ENCODE measurements at regions not wholly inside any gene's neighbourhood (a gene's known extent, or its start where the extent isn't known, plus 50 kb on each side); places are given as distances from the start of the nearest gene placed in this dataset.

DNA sequence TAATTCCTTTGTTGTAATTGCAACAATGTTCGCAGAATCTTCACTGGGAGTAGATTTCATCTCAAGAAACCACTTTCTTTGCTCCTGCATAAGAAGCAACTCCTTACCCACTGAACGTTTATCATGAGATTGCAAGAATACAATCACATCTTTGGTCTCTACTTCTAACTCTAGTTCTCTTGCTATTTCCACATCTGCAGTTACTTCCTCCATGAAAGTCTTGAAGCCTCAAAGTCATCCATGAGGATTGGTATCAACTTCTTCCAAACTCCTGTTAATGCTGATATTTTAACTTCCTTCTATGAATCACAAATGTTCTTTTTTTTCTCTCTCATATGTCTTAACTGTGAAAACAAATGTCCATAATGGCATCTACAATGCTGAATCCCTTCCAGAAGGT, 118.6 kb upstream of the RAB4A start:
- TF ChIP-seq, protein P1, sequence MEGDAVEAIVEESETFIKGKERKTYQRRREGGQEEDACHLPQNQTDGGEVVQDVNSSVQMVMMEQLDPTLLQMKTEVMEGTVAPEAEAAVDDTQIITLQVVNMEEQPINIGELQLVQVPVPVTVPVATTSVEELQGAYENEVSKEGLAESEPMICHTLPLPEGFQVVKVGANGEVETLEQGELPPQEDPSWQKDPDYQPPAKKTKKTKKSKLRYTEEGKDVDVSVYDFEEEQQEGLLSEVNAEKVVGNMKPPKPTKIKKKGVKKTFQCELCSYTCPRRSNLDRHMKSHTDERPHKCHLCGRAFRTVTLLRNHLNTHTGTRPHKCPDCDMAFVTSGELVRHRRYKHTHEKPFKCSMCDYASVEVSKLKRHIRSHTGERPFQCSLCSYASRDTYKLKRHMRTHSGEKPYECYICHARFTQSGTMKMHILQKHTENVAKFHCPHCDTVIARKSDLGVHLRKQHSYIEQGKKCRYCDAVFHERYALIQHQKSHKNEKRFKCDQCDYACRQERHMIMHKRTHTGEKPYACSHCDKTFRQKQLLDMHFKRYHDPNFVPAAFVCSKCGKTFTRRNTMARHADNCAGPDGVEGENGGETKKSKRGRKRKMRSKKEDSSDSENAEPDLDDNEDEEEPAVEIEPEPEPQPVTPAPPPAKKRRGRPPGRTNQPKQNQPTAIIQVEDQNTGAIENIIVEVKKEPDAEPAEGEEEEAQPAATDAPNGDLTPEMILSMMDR (IDR thresholded peaks at IDR 0.05; ENCODE audit: low read length, missing control alignments), result no peak
- H3K4me3 ChIP-seq (replicated peaks; ENCODE audit: low read depth, low read length), result no peak overlapping the region
- no peak for DNase-seq (ENCODE audit: low read depth)

DNA sequence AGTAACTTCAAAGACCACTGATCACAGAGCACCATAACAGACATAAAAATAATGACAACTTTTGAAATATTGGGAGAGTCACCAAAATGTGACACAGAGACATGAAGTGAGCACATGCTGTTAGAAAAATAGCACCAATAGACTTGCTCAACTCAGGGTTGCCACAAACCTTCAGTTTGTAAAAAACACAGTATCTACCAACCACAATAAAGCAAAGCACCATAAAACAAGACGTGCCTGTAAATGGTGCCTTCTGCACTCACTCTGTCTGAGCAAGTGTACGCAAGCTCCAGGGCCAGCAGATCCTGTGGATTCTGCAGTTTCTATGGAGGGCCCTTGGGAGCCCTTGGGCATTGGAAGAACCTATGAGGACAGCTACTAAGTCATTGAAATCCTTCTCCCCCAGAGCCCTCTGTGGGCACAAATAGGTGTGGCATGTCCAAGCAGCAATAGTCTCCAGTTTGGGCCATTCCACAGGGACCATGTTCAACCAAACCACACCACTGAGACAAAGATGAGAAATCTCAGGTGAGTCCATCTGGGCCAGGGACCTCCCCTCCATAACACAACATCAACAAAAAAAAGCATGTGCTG, 116.9 kb upstream of the RAB4A start:
- DNase-seq (ENCODE audit: low read depth), result no peak
- H3K4me3 ChIP-seq (replicated peaks; ENCODE audit: low read depth, low read length), result no peak overlapping the region
- TF ChIP-seq, protein P1 (IDR thresholded peaks at IDR 0.05; ENCODE audit: low read length, missing control alignments), result no peak

- no peak overlapping the region for H3K4me3 ChIP-seq (replicated peaks; ENCODE audit: low read depth, low read length)
- TF ChIP-seq, protein P1 (IDR thresholded peaks at IDR 0.05; ENCODE audit: low read length, missing control alignments), result no peak
- no peak for DNase-seq (ENCODE audit: low read depth)
These were observed 116.1 kb upstream of the RAB4A start for GRCh38 chr1:229154811-229155210.

- no peak for DNase-seq (ENCODE audit: low read depth)
- H3K4me3 ChIP-seq (replicated peaks; ENCODE audit: low read depth, low read length), result no peak overlapping the region
- TF ChIP-seq, protein P1 (IDR thresholded peaks at IDR 0.05; ENCODE audit: low read length, missing control alignments), result no peak
These were observed 115.4 kb upstream of the RAB4A start for GRCh38 chr1:229155472-229155871.

DNA sequence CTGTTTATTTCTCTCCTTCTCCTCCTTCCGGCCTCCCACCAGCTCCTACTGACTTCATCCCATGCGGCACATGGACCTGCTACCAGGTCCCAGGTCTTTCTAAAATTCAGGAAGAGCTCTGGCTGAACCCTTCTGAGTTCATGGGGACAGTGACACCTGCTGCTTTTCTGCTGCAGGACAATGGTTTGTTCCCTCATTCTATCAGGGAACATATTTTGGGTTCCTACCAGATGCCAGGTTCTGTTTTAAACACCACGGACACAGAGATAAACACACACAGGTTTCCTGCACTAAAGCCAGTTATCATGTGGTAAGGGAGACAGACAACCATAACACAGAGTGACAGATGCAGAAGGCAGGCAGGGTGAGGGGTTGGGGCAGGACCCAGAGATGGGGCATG, 114.0 kb upstream of the RAB4A start:
- H3K4me3 ChIP-seq (replicated peaks; ENCODE audit: low read depth, low read length), result no peak overlapping the region
- TF ChIP-seq, protein P1 (IDR thresholded peaks at IDR 0.05; ENCODE audit: low read length, missing control alignments), result peak; percentile 33
- peak; percentile 43 for DNase-seq (ENCODE audit: low read depth)

GRCh38 chr1:229157480-229157879, 113.4 kb upstream of the RAB4A start:
- no peak for DNase-seq (ENCODE audit: low read depth)
- TF ChIP-seq, protein P1 (IDR thresholded peaks at IDR 0.05; ENCODE audit: low read length, missing control alignments), result no peak
- H3K4me3 ChIP-seq (replicated peaks; ENCODE audit: low read depth, low read length), result no peak overlapping the region

GRCh38 chr1:229158341-229158921, 112.5 kb upstream of the RAB4A start:
- H3K4me3 ChIP-seq (replicated peaks; ENCODE audit: low read depth, low read length), result no peak overlapping the region
- no peak for DNase-seq (ENCODE audit: low read depth)
- TF ChIP-seq, protein P1 (IDR thresholded peaks at IDR 0.05; ENCODE audit: low read length, missing control alignments), result no peak
